ENCODE measurements at regions not wholly inside any gene's neighbourhood (a gene's known extent, or its start where the extent isn't known, plus 50 kb on each side); places are given as distances from the start of the nearest gene placed in this dataset.

DNA sequence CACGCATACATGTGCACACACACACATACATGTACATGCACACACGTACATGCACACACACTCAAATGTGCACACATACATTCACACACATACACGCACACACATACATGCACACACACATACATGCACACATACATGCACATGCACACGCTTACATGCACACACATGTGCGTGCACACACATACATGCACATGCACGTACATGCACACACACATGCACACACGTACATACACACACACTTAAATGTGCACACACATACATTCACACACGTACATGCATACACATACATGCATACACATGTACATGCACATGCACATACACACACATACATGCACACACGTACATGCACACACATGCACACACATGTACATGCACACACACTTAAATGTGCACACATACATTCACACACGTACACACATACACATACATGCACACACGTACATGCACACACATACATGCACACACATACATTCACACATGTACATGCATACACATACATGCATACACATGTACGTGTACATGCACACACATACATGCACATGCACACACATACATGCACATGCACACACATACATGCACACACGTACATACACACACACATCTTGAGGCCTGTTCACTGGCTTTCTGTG is 283.7 kb upstream of the ID2 start:
- TF ChIP-seq, protein P1, sequence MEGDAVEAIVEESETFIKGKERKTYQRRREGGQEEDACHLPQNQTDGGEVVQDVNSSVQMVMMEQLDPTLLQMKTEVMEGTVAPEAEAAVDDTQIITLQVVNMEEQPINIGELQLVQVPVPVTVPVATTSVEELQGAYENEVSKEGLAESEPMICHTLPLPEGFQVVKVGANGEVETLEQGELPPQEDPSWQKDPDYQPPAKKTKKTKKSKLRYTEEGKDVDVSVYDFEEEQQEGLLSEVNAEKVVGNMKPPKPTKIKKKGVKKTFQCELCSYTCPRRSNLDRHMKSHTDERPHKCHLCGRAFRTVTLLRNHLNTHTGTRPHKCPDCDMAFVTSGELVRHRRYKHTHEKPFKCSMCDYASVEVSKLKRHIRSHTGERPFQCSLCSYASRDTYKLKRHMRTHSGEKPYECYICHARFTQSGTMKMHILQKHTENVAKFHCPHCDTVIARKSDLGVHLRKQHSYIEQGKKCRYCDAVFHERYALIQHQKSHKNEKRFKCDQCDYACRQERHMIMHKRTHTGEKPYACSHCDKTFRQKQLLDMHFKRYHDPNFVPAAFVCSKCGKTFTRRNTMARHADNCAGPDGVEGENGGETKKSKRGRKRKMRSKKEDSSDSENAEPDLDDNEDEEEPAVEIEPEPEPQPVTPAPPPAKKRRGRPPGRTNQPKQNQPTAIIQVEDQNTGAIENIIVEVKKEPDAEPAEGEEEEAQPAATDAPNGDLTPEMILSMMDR (IDR thresholded peaks at IDR 0.05) = no peak
- TF ChIP-seq POLR2A (IDR thresholded peaks at IDR 0.05) = no peak

Measured in adrenal gland (tissue), 5 donors.